NCI-H2029 treated with DMSO at 0.1 percent for 48 hours (cell line): ENCODE measurements at regions not wholly inside any gene's neighbourhood (a gene's known extent, or its start where the extent isn't known, plus 50 kb on each side); places are given as distances from the start of the nearest gene placed in this dataset.
A peak's percentile ranks its signal among the peaks of the same experiment; 100 is the strongest.

ENCODE experiments used
- DNase-seq: peaks from one replicate; lab custom pipeline; 2025; lab: John Stamatoyannopoulos, UW

DNA sequence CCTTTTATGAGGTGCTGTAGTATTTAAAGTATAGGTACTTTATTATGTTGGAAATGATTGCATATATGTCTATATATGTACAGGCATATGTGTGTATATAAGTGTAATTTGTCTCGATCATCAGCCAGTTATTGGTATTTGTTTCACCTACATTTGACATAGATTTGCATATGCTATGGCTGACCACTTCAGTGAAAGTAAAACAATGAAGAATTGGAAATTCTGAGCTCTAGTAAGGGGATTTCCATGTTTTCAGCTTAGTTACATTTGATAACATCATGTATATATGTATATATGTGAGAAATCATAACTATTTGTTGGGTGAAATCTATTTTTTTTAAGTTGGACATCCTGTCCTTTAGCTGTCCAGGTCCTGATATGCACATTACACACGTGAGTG is 1303.9 kb downstream of the EFNB2 start:
- DNase-seq: no peak

- DNase-seq: no peak
Observed at GRCh38 chr13:105220881-105221280, 1314.6 kb downstream of the EFNB2 start.

DNA sequence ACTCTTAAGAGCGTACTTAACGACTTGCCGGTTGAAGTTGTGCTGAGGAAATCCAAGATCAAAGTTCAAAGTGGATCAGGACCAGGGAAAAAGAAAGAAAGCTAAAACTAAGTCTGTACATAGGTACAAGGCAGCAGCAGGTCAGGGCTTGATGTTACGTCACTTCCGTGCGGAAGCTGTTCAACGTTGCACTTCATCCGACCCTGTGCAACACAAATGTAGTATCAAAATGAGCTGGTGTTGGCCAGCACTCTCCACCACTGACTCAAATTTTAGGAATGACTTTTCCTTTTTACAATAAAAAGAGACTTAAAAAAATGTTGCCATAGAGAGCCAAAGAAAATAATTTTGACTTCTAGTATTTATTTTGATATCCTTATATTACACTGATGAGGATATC is 1315.4 kb downstream of the EFNB2 start:
- no peak for DNase-seq

- DNase-seq: no peak
Observed at GRCh38 chr13:105219651-105220050, 1315.8 kb downstream of the EFNB2 start.

DNA sequence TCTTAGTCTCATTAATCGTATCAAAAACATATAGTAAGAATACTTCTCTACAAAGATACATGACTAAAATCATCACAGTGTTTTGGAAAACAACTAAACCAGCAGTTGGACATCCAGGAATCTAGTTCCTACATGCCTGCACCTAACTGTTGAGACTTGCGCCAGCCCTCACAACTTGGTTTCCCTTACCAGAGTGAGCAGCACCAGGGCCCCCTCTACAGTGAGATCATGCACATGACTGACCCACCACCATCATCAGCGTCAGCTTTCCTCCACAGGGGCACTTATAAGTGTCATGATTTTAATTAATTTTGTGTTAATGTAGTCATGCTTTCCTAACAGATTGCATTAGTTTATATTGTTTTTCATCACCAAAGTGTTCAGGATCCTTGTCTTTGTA is 1322.0 kb downstream of the EFNB2 start:
- DNase-seq: no peak

GRCh38 chr13:105207572-105208293 is 1327.7 kb downstream of the EFNB2 start:
- no peak for DNase-seq

DNA sequence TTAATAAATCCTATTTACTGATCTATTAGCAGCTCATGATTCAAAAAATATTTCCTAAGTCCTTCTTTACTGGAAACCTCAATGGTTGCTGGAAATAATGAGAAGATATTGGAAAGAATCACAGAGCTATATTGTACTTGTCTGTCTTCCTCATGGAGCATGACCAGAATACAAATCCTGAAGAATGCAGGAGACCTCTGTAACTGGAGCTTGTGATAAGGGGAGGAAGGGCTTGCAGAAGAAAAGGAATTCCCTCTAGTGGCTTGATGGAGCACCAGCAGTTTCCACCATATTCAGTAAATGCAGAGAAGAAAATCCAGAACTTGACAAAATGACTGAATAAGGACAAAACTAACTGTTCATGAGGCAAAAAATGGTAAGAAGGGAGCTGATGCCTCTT is 1333.1 kb downstream of the EFNB2 start:
- no peak for DNase-seq

DNA sequence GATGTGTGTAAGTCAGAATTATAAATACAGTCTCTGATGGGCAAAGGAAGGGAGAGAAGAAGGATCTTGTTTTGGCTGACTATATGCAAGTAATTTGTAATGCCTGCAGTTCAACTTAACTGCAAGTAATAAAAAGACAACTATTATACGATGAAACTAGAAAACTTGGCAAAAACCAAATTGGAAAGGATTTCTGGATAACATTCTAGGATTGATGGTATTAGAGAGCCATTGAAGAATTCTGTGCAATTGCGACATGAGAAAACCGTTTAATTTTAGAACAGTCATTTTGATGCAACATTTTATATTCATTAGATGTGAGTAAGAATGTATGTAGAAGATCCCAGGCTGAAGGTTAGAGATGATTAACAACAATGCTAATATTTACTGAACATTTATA is 1334.1 kb downstream of the EFNB2 start:
- DNase-seq: no peak

- DNase-seq: no peak
Observed at GRCh38 chr13:105200181-105200580, 1335.3 kb downstream of the EFNB2 start.

- no peak for DNase-seq
Observed at GRCh38 chr13:105196052-105196451, 1339.4 kb downstream of the EFNB2 start.

DNA sequence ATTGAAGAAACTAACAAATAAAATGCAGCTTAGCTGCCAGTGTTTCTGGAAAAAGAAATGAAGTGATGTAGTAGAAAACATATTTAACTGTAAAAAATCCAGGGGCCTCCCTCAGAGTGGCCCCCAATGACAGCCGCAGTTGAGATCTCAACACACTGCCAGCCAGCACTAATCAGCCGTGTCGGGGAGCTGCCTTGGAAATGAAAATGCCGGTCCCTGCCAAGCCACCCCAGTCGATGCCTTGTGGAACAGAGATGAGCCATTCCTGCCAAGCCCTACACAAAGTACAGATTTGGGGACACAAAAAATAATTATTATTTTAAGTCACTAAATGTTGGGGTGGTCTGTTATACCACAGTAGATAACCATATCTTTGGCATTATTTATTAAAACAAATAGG is 1342.4 kb downstream of the EFNB2 start:
- DNase-seq: no peak

- no peak for DNase-seq
Observed at GRCh38 chr13:105184201-105184600, 1351.3 kb downstream of the EFNB2 start.

DNA sequence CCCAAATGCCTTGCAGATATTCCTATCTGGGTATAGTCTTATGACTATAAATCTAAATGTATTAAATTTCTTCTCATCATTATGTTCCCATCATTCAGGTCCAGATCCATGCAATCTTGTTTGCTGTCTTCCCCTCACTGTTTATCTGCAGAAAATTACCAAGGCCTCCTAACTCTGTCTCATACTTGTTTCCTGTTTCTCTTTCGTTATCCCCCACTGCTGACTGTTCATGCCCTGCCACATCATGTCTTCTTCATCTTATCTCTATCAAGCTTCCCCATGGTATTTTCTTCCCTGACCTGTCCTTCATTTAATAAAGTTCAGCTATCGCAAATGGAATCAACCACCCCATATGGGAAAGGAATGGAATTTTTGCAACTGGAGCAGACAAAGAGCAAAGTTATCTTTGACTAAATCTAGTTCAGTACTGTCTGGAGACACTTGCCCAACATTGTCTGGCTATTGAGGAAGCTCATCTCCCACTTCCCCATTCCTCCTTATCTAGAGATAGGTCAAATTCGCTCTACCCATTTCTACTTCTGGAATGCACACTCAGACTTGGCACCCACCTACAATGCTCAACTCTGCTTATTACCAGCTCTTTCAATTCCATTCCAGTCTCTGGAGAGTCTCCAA is 1358.1 kb downstream of the EFNB2 start:
- DNase-seq: no peak

DNA sequence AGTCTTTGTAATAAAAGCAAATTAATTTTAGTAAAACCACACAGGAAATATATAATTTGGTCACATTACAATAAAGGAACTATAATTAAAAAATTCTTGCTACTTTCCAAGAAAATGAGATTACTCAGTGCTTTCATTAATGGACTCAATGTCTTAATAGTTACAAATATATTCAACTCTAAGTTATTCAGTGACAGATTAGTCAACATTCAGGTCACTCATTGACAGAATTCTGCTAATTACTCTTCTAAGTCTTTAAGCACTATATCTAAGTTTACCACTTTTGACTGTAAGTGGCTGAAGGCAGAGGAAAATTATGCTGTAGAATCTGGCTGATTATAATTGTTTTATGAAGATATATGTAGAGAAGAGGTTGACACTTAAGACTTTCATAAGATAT is 1365.0 kb downstream of the EFNB2 start:
- DNase-seq: no peak

DNA sequence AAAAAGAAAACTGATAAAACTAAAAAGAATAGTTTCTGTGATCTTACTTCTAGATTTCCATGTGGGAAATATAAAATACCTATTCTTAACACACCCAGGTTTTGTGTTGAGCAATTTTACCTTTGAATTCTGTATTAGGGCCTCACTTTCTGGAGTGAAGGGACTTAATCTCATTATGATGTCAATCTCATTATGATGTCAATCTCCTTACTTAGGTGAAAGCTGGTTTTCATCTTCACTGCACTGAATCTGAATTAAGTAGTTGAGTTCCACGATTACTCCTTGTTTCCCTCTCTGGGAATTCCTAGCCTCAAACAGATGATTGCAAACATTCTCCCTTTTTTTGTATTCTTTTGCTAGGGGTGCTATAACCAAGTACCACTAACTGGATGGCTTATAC is 1367.2 kb downstream of the EFNB2 start:
- DNase-seq: no peak

DNA sequence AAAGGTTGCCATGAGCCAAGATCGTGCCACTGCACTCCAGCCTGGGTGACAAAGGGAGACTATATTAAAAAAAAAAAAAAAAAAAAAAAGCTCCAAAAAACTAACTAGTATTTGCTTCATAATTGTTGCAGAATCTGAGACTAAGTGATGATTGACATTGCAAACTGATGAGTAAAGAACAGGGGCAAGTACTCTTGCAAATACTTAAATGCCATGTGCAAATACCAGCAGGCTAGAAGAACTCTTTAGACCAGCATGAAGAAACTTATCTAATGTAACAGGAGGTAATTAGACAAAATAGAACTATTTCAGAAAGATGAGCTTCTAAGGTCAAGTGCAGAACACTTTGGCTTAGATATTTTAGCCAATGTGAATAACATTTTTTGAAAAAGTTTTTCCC is 1368.1 kb downstream of the EFNB2 start:
- DNase-seq: no peak

- peak; percentile 4 for DNase-seq
Observed at GRCh38 chr13:105165449-105166125, 1369.9 kb downstream of the EFNB2 start.

GRCh38 chr13:105159841-105160240 is 1375.6 kb downstream of the EFNB2 start:
- peak; percentile 26 for DNase-seq

DNA sequence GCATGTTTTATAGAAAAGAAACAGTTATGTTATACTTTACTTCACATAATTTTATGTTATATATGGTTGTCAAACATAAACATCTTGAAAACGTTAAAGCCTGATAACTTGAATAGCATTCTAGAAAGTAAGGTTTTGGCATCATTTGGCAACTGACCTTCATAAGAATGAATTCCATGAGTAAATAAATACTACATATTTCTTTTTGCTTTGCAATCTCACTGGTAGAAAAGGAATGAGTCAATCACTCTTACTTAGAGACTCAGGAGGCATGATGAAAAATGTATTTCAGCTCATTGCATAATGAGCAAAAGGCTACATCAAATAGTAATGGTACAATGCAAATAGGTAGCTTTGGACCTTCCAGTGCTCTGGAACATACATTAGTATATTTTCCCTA is 1381.9 kb downstream of the EFNB2 start:
- no peak for DNase-seq

DNA sequence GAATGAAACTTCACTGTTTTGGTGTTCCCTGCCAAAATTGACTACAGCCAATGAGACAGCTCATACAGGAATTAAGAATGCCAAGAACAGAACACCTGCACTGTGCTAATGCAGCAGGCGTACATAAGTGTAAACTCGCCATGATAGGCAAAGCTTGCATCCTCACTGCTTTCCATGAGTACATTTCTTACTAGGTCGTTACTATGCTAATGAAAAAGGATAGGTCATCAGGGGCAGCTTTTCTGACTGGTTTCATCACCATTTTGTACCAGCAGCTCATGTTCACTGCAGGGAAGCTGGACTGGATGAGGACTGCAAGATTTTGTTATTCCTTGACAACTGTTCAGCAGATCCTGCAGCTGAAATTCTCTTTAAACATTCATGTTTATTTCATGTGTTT is 1383.8 kb downstream of the EFNB2 start:
- DNase-seq: no peak

- DNase-seq: no peak
Observed at GRCh38 chr13:105147461-105147860, 1388.0 kb downstream of the EFNB2 start.

- DNase-seq: no peak
Observed at GRCh38 chr13:105144936-105145335, 1390.5 kb downstream of the EFNB2 start.

- no peak for DNase-seq
Observed at GRCh38 chr13:105144020-105144419, 1391.4 kb downstream of the EFNB2 start.
